Smooth muscle cell (in vitro differentiated cells): ENCODE measurements at regions not wholly inside any gene's neighbourhood (a gene's known extent, or its start where the extent isn't known, plus 50 kb on each side); places are given as distances from the start of the nearest gene placed in this dataset.
A peak's percentile ranks its signal among the peaks of the same experiment; 100 is the strongest.

Source experiments
- DNase-seq: peaks from one replicate; lab custom pipeline; 2025; ENCODE audit not compliant: unreplicated experiment; lab: John Stamatoyannopoulos, UW
- H2AFZ ChIP-seq: fragments of 200-600 bp; sonication (generic); 2 replicates; pipeline ENCODE4 v1.6.0; 2016; ENCODE audit warnings: antibody characterized with exemption, low read depth, mild to moderate bottlenecking
- H3F3A ChIP-seq: fragments of 200-600 bp; sonication (generic); 2 replicates; pipeline ENCODE4 v1.6.0; 2017; ENCODE audit warnings: antibody characterized with exemption, low read depth
- H3K27ac ChIP-seq: fragments of 200-600 bp; sonication (generic); 2 replicates; pipeline ENCODE4 v1.5.1; 2016; ENCODE audit warnings: low read depth, mild to moderate bottlenecking
- H3K27me3 ChIP-seq: fragments of 200-600 bp; sonication (generic); 2 replicates; pipeline ENCODE4 v1.6.1; 2016; ENCODE audit warnings: low read depth, mild to moderate bottlenecking
- H3K36me3 ChIP-seq: fragments of 200-600 bp; sonication (generic); 2 replicates; pipeline ENCODE4 v1.5.1; 2016; ENCODE audit warnings: low read depth
- H3K4me1 ChIP-seq: fragments of 200-600 bp; sonication (generic); 2 replicates; pipeline ENCODE4 v1.5.1; 2016; ENCODE audit warnings: low read depth
- H3K4me2 ChIP-seq: fragments of 200-600 bp; sonication (generic); 2 replicates; pipeline ENCODE4 v1.6.0; 2016; ENCODE audit warnings: mild to moderate bottlenecking
- H3K4me3 ChIP-seq: fragments of 200-600 bp; sonication (generic); 2 replicates; pipeline ENCODE4 v1.5.1; 2016; ENCODE audit warnings: mild to moderate bottlenecking
- H3K79me2 ChIP-seq: fragments of 200-600 bp; sonication (generic); 2 replicates; pipeline ENCODE4 v1.6.0; 2016; ENCODE audit warnings: low read depth, mild to moderate bottlenecking
- H3K9ac ChIP-seq: fragments of 200-600 bp; sonication (generic); 2 replicates; pipeline ENCODE4 v1.6.0; 2016; ENCODE audit warnings: low read depth
- H3K9me3 ChIP-seq: fragments of 200-600 bp; sonication (generic); replicated peaks from 2 replicates; pipeline ENCODE4 v1.5.1; 2016; ENCODE audit warnings: low read depth
- H4K20me1 ChIP-seq: fragments of 200-600 bp; sonication (generic); 2 replicates; pipeline ENCODE4 v1.6.0; 2016; ENCODE audit warnings: low read depth
- WGBS: methylation state at CpG from one replicate; pipeline ENCODE4 v1.1.7; 2016; ENCODE audit warnings: low lambda C conversion rate; 5-methylcytosine and 5-hydroxymethylcytosine counted together
- TF ChIP-seq, protein P1 (sequence below): fragments of 200-600 bp; sonication (generic); IDR thresholded peaks from 2 replicates; pipeline ENCODE4 v1.5.1; 2017; ENCODE audit warnings: borderline replicate concordance, mild to moderate bottlenecking, antibody characterized with exemption; ENCODE audit not compliant: insufficient read depth, poor library complexity, severe bottlenecking

GRCh38 chr6:139568151-139568955 is 193.9 kb upstream of the CITED2 start:
- Histone ChIP-seq H2AFZ (no peak overlapping the region), H3K4me3 (no peak overlapping the region), H3K9me3 (no peaks in the 10 kb centered on the region), H3F3A (no peaks in the 10 kb centered on the region), H3K36me3 (no peaks in the 10 kb centered on the region), H3K4me1 (peaks cover 15% of the 10 kb centered on the region), H3K27me3 (no peaks in the 10 kb centered on the region), H3K4me2 (peak overlapping the region; percentile 63), H3K79me2 (no peaks in the 10 kb centered on the region), H3K27ac (peak overlapping the region; percentile 90), H3K9ac (no peak overlapping the region), H4K20me1 (no peaks in the 10 kb centered on the region)
- WGBS: 63% methylated on average over 3 of the region's 3 CpGs
- TF ChIP-seq, protein P1, sequence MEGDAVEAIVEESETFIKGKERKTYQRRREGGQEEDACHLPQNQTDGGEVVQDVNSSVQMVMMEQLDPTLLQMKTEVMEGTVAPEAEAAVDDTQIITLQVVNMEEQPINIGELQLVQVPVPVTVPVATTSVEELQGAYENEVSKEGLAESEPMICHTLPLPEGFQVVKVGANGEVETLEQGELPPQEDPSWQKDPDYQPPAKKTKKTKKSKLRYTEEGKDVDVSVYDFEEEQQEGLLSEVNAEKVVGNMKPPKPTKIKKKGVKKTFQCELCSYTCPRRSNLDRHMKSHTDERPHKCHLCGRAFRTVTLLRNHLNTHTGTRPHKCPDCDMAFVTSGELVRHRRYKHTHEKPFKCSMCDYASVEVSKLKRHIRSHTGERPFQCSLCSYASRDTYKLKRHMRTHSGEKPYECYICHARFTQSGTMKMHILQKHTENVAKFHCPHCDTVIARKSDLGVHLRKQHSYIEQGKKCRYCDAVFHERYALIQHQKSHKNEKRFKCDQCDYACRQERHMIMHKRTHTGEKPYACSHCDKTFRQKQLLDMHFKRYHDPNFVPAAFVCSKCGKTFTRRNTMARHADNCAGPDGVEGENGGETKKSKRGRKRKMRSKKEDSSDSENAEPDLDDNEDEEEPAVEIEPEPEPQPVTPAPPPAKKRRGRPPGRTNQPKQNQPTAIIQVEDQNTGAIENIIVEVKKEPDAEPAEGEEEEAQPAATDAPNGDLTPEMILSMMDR: no peak
- no peak for DNase-seq

DNA sequence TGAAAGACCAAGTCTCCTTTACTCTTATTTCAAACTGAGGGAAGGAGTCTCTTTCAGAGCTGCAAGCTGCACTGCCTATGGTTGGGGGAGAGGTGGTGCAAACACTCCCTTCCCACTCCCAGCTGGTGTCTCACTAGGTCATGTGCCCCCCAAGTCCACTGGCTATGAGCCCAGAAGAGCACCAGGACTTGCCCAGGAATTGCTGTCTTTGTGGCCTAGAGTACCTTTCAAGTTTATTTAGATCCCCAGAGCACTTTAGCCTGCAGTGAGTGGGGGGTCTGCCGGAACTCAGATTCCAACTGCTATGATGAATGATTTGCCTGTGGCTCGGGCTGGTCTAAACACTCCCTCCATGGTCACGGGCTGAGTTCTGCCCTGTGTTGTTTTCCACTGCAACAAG is 192.6 kb upstream of the CITED2 start:
- H3K36me3 ChIP-seq: no peaks in the 10 kb centered on the region
- WGBS: 86% methylated on average over 3 of the region's 3 CpGs
- H3K4me2 ChIP-seq: no peak overlapping the region
- H3F3A ChIP-seq: no peaks in the 10 kb centered on the region
- H3K4me1 ChIP-seq: peaks cover 15% of the 10 kb centered on the region
- H3K9ac ChIP-seq: no peak overlapping the region
- no peaks in the 10 kb centered on the region for H4K20me1 ChIP-seq
- DNase-seq: no peak
- TF ChIP-seq, protein P1: no peak
- H3K27me3 ChIP-seq: no peaks in the 10 kb centered on the region
- no peaks in the 10 kb centered on the region for H3K79me2 ChIP-seq
- H3K27ac ChIP-seq: no peak overlapping the region
- H3K9me3 ChIP-seq: no peaks in the 10 kb centered on the region
- no peak overlapping the region for H2AFZ ChIP-seq
- no peak overlapping the region for H3K4me3 ChIP-seq

DNA sequence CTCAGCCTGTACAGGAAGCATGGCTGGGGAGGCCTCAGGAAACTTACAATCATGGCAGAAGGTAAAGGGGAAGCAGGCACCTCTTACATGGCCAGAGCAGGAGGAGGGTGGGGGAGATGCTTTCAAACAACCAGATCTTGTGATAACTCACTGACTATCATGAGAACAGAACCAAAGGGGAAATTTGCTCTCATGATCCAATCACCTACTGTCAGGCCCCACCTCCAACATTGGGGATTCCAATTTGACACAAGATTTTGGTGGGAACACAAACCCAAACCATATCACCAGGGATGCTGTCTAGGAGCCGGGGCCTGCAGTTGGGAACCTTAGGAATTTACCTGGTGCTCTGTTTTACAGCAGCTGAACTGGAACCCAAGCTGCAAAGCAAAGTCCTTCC is 191.1 kb upstream of the CITED2 start:
- Histone ChIP-seq H3K9ac (no peak overlapping the region), H3K27me3 (no peaks in the 10 kb centered on the region), H3K4me3 (no peak overlapping the region), H3K4me2 (no peak overlapping the region), H3K36me3 (no peaks in the 10 kb centered on the region), H3K27ac (no peak overlapping the region), H4K20me1 (no peaks in the 10 kb centered on the region), H3K79me2 (no peaks in the 10 kb centered on the region), H3K9me3 (no peaks in the 10 kb centered on the region), H2AFZ (no peak overlapping the region), H3K4me1 (peaks cover 15% of the 10 kb centered on the region), H3F3A (no peaks in the 10 kb centered on the region)
- DNase-seq: no peak
- TF ChIP-seq, protein P1: no peak
- WGBS: 0% methylated on average over 1 of the region's 1 CpG

DNA sequence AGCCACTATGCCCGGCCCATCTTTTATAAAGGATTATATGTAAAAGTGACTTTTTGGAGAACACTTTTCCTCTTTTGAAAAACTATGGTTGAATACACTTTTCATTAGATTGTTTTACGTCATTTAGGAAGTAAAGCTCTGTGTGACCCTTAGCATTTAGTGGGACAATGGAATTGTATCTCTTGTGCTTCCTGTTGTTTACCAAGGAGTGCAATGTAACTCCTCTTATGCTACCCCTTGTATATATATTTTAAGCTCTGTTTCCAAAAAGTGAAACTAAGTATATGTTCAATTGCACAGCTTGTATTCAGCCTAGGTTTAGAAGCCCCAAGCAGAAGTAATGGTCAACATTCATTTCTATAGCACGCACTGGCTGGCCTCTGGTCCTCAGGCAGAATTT is 183.1 kb upstream of the CITED2 start:
- no peak overlapping the region for H3K4me3 ChIP-seq
- H4K20me1 ChIP-seq: no peaks in the 10 kb centered on the region
- H3K9me3 ChIP-seq: no peaks in the 10 kb centered on the region
- TF ChIP-seq, protein P1: no peak
- H3F3A ChIP-seq: no peaks in the 10 kb centered on the region
- H3K79me2 ChIP-seq: no peaks in the 10 kb centered on the region
- H3K27me3 ChIP-seq: no peaks in the 10 kb centered on the region
- H3K4me1 ChIP-seq: no peaks in the 10 kb centered on the region
- H3K9ac ChIP-seq: no peak overlapping the region
- H3K4me2 ChIP-seq: no peak overlapping the region
- DNase-seq: no peak
- H3K36me3 ChIP-seq: no peaks in the 10 kb centered on the region
- no peak overlapping the region for H2AFZ ChIP-seq
- no peak overlapping the region for H3K27ac ChIP-seq
- WGBS: 97% methylated on average over 3 of the region's 3 CpGs
